ENCODE measurements at regions not wholly inside any gene's neighbourhood (a gene's known extent, or its start where the extent isn't known, plus 50 kb on each side); places are given as distances from the start of the nearest gene placed in this dataset.

DNA sequence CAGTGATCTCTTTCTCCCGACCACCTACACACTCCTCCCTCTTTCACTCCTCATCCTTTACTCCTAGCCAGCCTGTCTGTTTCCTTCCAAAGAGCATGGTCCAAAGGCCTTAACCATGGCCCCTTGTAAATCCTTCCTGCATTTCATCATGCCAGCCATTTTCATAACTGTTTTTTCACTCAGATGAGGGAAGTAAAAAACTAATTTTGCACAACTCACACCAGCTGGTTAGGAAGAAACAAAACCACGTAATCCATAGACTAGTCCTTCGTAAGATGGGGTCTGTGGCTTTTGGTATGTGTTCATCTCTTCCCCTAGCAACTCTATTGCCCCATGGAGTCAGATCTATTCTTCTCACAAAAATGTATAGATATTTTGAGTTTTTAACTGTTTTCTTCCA, 187.8 kb downstream of the SHOX2 start:
- Histone ChIP-seq H2AFZ (ENCODE audit: low read depth, low read length) (no peak overlapping the region), H3K4me1 (replicated peaks in 1 of 2; ENCODE audit: control insufficient read depth in 2 of 2, insufficient read depth in 2 of 2, low read length in 2 of 2) (no peaks in the 10 kb centered on the region), H3K79me2 (ENCODE audit: control insufficient read depth, insufficient read depth, low read length) (no peaks in the 10 kb centered on the region), H3K9me3 (replicated peaks; ENCODE audit: control insufficient read depth, insufficient read depth, low read depth, low read length) (no peaks in the 10 kb centered on the region), H3K4me3 (no peak overlapping the region), H3K36me3 (ENCODE audit: control insufficient read depth, insufficient read depth, low read length) (no peaks in the 10 kb centered on the region), H3K27me3 (ENCODE audit: control insufficient read depth in 2 of 2, insufficient read depth in 2 of 2, low read length in 2 of 2) (peaks cover 0 to 13% of the 10 kb centered on the region in 2 experiments; a peak in 2 of 5 replicates), H3K9ac (ENCODE audit: insufficient read depth in 1 of 2, low read depth in 2 of 2, low read length in 2 of 2) (no peak overlapping the region), H4K20me1 (replicated peaks; ENCODE audit: control insufficient read depth, insufficient read depth, low read length) (no peaks in the 10 kb centered on the region), H3K27ac (ENCODE audit: extremely low read depth, low read depth, low read length) (no peak overlapping the region), H3K4me2 (ENCODE audit: insufficient read depth, low read length) (no peak overlapping the region), H3K9me1 (ENCODE audit: control insufficient read depth, insufficient read depth, low read length) (no peaks in the 10 kb centered on the region)
- intact Hi-C loops (cut with micrococcal nuclease) = no loop called here
- 0% methylated on average over 3 of the region's 3 CpGs for WGBS (ENCODE audit: insufficient coverage, low coverage, missing lambda C conversion rate)
- ChIA-PET POLR2A (no interaction called here), CTCF (ENCODE audit: low intra/inter-chr PET ratio) (no interaction called here)
- FAIRE-seq (no peak), DNase-seq (ENCODE audit: extremely low read depth in 1 of 4, low spot score in 3 of 4) (no peak), ATAC-seq (no peak)
- in situ Hi-C loops (cut with MboI) = no loop called here
- no TSS peak for BruUV-seq (replicated peaks)
- TF ChIP-seq ESRRA (IDR thresholded peaks at IDR 0.05; ENCODE audit: borderline replicate concordance, low read depth) (no peak), KLF1 (tag; IDR thresholded peaks at IDR 0.05) (no peak), L3MBTL2 (IDR thresholded peaks at IDR 0.05) (no peak), ZNF778 (CRISPR knock-in tag; IDR thresholded peaks at IDR 0.05) (no peak), GTF2F1 (IDR thresholded peaks at IDR 0.05; ENCODE audit: low read depth, low read length) (no peak), RBM39 (optimal IDR thresholded peaks at IDR 0.05; ENCODE audit: low read depth, low read length) (no peak), C11orf30 (IDR thresholded peaks at IDR 0.05; ENCODE audit: low read depth) (no peak), ZNF589 (CRISPR knock-in tag; IDR thresholded peaks at IDR 0.05; ENCODE audit: low read depth) (no peak), SIRT6 (IDR thresholded peaks at IDR 0.05; ENCODE audit: low read depth, low read length) (no peak), ZNF384 (IDR thresholded peaks at IDR 0.05; ENCODE audit: low read depth, low read length) (no peak)
- TF ChIP-seq, protein P1, sequence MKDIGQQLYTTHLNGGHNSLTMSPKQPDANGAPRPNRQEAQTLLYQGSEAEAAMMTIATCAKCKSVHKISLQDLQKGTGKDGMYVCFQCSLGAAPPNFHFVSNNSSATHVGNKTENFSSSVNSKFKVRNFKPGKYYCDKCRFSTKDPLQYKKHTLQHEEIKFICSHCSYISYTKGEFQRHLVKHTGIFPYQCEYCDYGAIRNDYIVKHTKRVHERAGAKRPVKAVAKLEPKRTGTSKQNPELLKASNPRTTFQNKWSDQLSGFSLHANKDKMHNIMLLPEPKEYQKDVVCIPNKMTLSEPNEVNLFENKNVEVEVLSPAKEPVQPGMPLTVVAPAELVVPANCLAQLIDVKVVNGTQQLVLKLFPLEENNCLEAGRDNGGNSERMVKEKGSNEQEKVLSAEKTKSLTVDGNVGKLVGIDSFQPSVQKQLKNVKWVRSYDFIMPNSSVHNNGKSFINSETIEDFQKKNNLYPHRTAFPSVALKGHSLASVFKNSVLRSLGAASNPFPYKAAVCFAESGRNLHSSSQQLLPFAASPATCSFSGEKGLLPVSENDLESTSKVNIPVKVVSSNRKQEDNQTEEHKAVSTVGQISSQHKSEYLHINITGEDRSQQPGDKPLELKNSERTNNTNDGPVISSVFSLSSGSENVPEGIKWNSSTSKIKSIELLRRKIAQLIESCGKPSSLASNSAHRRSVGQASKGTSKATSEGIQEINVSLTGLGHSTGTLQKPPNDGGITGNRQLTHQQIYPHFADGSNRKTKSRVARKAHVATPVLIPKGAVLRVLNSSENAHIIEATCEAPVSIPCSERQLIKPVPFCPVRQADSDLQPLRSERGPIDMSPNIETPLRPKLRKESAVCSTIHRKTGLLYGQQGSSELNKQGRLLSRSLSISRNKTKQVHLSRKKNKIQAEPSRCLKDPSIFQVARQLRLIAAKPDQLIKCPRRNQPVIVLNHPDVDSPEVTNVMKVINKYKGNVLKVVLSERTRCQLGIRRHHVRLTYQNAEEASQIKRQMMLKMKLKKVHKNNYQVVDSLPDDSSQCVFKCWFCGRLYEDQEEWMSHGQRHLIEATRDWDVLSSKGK (CRISPR knock-in tag; IDR thresholded peaks at IDR 0.05) = no peak
